ENCODE measurements at regions not wholly inside any gene's neighbourhood (a gene's known extent, or its start where the extent isn't known, plus 50 kb on each side); places are given as distances from the start of the nearest gene placed in this dataset.

- TF ChIP-seq EZH2phosphoT487 (IDR thresholded peaks at IDR 0.05; ENCODE audit: insufficient read depth, low read depth), result no peak
- no peak for TF ChIP-seq EZH2 (IDR thresholded peaks at IDR 0.05; ENCODE audit: insufficient read depth, poor library complexity, severe bottlenecking)
Measured at GRCh38 chr6:48961781-48962415, 501.2 kb downstream of the MMUT start.

All from GM23248 (cell line).